GM18502 (cell line): ENCODE measurements at regions not wholly inside any gene's neighbourhood (a gene's known extent, or its start where the extent isn't known, plus 50 kb on each side); places are given as distances from the start of the nearest gene placed in this dataset.
"Not testable (repeated sequence)": the region's sequence is repeated elsewhere in the genome, so short reads cannot be mapped to it uniquely, and the experiment has no call there.

Source experiments
- ATAC-seq: cut with Tn5 transposase; IDR thresholded peaks from one replicate; pipeline ENCODE4 v1.9.1; 2021; ENCODE audit warnings: mild to moderate bottlenecking; ENCODE audit not compliant: unreplicated experiment, poor library complexity

DNA sequence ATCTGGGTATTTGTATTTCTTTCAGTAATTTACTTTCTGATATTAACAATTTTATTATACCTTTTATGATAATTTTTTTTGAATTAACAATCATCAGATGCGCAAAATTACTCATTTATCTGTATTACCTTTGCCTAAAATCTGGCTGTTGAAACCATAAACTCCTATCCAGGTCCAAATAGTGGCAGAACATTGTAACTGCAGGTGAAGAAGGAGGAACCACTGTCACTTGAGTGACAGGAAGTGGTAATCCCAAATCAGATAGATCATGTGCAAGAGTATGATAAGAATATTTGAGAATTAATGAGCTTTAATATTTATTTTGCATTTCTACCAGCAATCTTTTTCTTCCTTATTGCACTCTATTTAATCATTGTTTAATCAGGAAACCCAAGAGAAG lies 139.3 kb upstream of the TLE4 start:
- no peak for ATAC-seq

DNA sequence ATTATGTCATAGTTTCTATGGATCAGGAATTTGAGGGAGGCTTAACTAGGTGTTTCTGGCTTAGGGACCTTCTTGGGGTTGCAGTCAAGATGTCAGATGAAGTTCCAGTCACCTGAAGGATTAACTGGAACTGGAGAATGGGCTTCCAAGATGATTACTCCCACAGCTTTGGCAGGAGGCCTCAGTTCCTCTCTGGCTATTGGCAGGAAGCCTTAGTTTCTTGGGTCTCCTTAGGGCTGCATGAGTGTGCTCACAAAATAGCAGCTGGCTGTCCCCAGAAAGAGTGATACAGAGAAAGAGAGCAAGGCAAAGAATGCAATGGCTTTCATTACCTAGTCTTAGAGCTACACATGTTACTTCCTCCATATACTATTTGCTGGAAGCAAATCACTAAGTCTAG lies 138.1 kb upstream of the TLE4 start:
- ATAC-seq = no peak

DNA sequence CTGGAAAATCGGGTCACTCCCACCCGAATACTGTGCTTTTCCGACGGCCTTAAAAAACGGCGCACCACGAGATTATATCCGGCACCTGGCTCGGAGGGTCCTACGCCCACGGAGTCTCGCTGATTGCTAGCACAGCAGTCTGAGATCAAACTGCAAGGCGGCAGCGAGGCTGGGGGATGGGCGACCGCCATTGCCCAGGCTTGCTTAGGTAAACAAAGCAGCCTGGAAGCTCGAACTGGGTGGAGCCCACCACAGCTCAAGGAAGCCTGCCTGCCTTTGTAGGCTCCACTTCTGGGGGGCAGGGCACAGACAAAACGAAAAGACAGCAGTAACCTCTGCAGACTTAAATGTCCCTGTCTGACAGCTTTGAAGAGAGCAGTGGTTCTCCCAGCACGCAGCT lies 132.5 kb upstream of the TLE4 start:
- ATAC-seq = not testable (repeated sequence)

DNA sequence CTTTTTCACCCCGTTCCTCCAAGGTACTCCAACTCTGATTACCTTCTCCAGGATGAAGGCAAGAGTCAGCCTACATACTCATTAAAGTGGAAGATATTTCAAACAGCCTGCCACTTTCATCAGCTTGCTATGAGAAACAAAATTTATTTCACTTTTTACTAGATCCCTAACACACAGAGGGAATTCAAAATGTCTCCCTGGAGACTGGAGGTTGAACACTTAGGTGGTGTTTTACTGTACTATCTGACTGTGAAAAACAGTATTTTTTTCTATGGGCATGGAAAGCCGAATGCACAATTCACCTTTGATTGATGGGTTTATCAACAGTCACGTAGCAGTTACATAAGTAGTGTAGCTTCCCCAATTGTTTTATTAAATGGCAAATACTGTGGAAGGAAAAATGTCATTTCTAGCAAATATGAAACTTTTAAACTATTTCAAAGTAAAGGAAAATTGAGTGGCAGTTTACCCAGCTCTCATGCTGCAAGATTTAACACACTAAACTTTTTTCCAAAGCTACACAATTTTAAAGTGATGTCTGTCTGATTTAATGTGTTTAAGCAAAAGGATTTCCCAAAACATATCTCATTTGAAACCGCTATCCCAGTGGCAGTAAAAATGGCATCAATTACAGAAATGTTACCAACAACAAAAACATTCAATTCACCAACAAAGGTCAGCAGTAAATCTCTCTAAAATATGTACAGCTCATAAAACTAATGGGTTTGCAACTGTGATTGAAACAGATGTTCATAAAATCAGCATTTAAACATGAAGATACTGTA lies 125.0 kb upstream of the TLE4 start:
- ATAC-seq = no peak

DNA sequence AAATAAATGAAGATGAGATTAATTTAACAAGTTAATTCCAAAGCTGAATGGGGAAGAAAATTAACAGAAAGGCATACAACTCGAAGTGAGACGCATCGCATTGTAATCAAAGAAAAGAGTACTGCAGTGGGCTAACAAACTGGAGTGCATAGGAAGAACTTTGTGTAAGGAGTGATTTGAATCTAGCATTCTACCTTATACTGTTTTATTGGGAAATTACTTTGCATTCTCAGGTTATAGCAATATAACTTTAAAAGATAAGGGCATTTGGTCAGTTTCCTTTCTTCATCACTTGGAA lies 124.5 kb upstream of the TLE4 start:
- ATAC-seq = no peak

DNA sequence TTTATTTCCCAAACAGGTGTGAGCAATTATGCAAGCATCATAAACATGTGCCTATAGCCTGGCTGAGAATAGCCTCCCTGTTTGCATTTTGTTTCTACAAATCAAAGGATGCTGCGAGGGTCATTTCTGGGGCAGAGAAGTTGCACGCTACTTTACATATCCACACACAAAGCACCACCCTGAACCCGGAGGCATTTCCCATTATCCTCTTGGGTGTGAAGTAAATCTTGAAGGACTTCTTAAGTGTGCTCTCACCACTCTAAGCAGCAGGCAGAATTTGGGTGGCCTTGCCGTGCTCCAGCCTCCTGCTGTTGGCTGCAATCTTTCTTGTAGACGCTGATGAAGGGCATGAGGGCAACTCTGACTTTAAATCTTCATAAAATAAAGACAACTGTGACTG lies 124.0 kb upstream of the TLE4 start:
- ATAC-seq = no peak

DNA sequence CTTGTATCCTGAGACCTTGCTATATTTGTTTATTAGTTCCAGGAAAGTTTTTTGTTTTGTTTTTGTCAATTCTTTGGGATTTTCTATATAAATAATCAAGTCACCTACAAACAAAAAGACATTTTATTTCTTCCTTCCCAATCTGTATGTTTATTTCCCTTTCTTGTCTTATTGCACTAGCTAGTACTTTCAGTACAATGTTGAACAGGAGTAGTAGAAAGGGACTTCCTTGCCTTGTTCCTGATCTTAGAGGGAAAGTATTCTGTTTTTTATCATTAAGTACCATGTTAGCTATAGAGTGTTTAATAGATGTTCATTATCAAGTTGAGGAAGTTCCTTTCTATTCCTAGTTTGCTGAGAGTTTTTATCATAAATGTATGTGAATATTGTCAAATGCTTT lies 119.5 kb upstream of the TLE4 start:
- ATAC-seq = no peak

DNA sequence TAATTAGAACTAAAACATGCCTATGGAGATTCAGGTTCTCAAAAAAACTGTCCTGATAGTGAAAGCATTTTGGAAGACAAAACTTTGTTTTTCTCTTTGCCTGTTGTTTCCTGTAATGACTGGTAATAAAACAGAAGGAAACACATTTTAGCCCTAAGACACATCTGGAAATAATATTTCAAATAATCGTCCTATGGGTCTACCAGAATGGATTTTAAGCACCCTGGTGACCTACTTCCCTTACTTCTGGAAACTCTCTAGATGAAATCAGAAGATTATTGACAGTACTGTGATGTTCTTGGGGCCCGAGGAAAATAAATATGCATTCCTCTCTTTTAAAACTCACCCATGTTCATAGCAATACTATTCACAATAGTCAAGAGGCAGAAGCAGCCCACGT lies 110.1 kb upstream of the TLE4 start:
- ATAC-seq = no peak

DNA sequence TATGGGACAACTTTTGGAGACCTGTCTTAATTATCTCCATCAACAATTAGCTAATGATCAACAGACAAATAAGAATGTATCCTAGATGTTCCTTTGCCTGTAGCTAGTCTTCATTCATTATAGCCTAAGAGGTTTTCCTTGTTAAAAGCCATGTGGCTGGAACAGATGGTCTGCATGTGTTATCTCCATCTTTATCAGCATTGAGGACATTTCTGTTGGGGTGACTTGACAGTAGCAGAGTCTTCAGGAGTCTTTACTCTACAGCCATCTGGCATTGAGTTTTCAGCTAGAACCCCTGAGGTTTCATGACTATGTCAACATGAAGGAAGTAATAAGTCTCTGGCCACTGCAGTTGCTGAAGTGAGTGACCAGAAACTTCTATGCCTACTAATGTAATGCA lies 106.6 kb upstream of the TLE4 start:
- ATAC-seq = no peak

DNA sequence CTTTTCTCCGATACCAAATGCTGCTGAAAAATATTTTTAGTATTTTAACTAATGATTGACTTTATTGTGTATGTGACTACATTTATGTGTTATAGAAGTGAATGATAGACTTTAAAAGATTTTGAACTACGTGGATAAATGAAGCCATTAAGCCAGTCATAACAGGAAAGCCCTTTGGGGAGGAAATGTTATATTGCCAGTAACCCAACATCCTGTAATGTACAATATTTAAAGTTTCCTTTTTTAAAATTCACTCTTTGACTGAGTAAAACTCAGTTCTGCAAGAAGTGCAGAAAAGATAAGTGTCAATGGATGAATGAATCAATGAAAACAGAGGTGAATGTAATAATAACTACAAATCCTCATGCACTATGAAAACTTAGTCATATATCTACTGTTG lies 102.6 kb upstream of the TLE4 start:
- no peak for ATAC-seq

DNA sequence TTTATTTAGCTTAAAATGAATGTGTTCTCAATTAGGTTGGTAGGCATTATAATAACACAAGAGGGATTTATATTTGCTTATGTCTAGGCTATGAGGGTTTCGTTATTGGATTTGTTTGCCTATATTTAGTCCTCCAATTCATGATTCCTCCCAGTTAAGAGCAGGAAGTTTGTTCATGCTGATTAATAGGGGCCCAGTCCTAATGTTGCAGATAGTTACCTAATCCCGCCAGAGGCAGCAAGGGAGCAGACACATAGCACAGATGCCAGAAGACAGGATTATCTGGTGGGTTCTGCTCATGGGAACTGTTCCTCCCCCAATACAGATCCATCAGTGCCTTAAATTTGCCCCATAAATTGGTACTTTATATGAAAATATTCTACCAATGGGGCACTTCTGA lies 100.8 kb upstream of the TLE4 start:
- no peak for ATAC-seq

DNA sequence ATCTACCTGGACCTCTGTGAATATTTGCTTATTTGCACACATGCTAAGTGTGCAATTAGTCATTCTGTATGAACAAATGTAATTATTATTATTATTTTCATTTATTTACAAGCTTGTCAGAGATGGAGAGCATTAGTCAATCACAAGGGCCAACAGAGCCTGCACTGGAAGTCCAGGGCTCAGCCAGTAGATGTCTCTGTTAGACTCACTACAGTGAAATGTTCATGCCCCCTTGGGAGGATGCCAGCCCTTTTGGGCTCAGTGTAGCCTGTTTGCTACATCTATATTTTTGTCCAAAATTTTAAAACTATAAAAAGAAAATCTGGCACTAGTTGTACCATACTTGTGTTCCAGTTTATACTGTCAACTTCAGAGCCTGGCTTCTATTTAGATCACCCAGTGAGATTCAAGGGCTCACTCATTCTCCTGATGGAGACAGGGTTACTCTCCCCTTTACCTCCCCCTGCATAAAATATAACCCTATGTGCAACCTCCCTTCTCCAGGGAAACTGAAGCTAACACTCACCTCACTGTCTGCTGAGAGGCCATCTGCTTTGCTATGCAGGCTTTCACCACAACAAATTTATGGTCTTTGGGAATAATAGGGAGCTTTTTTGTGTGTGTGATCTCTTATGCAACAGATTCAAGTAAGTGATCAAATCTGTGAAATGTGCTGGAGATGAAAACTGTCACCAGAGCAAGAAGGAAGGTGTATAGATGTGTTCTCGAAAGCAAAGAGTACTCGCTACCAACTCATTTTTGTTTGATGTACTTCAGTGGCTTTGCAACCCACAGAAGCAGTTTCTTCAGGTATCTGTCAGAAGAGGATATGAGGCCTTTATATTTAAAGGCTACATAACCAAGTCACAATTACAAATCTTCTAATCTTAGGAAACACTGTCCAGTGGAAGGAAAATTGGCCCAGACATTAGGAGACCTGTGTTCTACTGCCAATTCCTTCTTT lies 99.9 kb upstream of the TLE4 start:
- no peak for ATAC-seq

DNA sequence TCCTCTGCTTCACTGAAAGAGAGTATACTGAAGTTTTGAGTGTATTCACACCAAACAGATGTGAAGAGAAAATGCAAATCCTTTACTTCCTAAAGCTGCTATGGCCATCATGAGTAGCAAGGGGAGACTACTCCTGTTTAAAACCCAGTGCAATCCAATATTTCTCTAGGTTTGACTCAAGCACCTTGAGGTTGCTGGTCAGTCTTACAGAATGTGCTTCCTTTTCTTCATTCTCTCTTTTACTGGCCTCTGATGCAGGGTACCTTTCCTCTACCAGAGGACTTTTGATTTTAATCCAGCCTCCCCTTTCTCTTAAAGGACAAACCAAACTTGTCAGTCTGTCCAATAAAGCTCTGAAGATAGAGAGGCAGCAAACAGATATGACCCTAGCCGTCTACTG lies 98.1 kb upstream of the TLE4 start:
- no peak for ATAC-seq

DNA sequence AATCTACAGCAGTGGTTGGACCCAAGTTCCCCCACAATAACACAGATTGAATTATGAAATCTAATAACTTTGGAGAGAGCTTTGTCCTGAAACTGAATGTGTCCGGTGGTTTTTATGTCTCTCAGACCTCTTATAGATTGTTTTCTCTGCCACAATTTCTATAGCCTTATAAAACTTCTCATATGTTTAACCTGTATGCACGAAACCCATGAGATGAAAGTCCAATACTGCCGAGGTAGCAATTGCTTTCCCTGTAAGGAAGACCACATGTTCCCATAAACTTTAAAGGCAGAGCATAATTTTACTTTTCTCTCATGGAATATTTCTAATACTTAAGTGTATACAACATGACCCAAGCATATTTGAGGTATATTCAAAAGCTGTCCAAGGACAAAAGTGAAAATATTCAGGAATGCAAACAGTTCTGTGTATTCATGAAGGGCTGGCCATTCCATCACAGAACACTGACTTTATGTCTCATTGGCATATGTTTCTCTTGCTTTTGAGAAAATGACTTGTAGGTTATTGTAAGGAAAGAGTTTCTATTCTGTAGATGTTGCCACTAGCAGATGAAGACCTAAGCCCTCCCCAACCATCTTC lies 94.4 kb upstream of the TLE4 start:
- no peak for ATAC-seq

DNA sequence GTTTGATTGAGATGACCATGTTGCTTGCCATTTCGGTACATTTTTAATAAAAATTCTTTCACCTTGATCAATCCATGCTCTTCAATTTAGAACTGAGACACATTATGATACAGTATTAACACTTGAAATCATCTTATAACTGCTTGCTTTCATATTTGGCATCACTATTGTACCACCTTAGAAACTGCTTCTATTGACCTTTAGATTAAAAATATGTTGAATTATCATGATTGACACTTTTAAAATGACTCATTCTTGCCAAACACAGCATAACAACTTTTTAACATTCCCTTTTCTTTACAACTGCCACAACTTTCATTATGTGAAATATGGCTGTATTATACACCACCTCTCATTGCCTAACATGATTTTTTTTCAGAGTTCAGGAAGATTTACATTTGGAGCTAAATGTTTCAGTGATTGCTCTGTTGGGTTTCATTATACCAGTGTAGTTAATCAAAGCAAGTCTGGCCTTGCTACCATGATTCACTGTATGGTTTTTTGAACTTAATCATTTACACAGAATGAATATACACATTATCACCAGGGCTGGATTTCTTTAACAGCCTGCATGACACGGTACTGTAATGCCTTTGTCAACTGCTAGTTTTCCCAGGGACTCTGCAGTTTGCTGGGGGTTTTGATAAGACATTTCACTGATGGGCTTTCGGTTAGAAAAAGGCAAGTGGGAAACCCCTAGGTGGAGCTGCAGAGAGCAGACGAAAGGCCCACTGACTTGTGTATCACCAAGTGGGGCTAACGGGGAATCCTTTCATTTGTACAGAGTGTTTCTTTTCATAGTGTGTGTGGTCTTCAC lies 93.6 kb upstream of the TLE4 start:
- peak; percentile 87 for ATAC-seq

DNA sequence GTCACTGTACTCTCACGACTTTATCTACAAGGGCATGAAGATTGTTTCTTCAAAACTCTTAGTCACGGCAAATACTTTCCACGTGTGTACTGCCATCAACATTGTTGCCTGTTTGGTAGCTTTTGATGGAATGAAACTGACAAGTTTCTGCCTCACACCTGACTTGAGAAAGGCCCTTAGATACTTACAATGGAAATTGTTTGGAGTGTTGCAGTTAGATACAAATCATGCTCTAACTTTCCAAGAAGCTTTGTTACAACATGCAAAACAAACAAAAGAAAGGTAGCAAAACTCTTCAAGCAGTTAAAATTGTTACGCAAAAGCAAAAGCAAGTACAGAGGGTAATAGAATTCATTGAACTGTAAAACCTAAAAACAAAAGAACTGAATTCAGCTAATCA lies 91.1 kb upstream of the TLE4 start:
- ATAC-seq = no peak

DNA sequence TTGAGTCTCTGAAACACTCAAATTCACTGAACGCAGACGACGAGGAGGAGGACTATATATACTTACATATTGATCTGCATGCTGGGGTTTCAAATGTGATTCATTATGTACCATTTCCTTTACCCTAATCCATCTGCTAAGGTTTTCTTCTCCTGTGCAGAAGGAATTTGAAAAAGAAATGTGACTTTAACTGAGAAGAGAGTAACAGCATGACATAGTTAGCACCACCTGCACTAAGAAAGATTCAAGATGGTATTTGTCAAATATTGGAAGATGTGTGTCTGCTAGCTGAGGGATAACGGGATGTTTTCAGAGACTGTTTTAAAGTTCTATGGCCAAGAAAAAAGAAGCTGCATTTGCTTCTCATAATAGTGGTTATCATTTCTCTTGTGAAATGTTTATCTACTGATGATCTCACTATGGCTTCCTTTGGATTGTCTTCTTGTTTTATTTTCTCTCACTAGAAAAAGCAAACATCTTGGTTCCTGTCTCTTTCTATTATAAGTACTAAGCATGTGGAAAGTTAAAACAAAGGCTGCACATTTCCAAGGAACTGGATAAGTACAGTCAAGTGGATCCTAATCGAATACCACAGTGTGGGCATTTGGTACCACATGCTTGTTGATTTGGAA lies 89.8 kb upstream of the TLE4 start:
- no peak for ATAC-seq

DNA sequence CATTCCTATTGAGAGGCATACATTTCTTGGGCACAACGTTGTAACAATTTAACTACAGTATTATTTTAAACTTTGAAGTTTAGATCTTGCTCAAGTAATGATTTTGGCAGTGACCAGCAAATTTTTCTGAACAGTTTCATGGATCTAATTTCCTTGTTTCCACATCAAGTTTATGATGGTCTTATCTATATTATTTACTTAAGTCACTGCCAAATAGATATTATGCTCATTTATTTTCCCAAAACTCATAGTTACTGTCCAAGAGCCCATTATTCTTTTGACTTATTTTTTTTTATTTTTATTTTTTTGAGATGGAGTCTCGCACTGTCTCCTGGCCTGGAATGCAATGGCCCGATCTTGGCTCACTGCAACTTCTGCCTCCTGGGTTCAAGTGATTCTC lies 86.5 kb upstream of the TLE4 start:
- no peak for ATAC-seq

DNA sequence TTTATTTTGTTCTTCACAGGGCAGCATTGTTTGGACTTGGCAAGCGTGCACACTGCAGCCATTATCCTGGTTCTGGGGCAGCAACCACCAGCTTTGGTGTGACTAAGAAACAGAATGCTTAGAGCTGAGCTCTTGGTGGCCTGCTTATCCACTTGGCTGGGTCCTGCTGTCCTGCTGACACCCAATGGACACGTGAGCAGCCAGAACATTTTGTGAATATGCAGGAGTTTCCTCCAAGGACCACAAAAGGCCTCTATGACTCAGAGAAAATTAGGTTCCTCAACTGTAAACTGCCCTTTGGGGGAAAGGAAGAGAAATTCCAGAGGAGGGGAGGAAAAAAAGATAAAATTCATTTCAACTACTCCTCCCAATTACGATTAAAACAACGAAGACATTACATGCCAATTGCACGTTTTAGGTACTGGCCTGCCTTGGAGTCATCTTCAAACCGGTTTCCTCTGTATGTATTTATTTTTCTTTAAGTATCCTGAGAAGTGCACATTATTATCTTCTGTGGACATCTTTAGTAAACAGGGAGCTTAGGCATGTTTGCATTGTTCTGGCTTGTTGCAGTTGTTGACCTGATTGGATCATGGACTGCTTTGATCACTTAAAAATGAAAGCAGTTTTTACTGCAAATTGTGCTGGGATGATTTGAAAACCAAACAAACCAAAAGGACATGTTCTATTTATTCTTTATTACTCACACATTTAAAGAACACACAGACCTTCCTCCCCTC lies 82.3 kb upstream of the TLE4 start:
- ATAC-seq = no peak
